PFSK-1 (cell line): ENCODE measurements at regions not wholly inside any gene's neighbourhood (a gene's known extent, or its start where the extent isn't known, plus 50 kb on each side); places are given as distances from the start of the nearest gene placed in this dataset.

Source experiments
- POLR2AphosphoS5 ChIP-seq: IDR thresholded peaks from 2 replicates; pipeline ENCODE4 v1.6.1; 2012; ENCODE audit warnings: low read depth, mild to moderate bottlenecking, control low read depth, low read length, moderate library complexity
- TAF1 ChIP-seq: IDR thresholded peaks from 2 replicates; pipeline ENCODE4 v1.6.1; 2012; ENCODE audit warnings: low read length, control low read depth, borderline replicate concordance; ENCODE audit not compliant: insufficient read depth

- TF ChIP-seq POLR2AphosphoS5 = no peak
- TF ChIP-seq TAF1 = no peak
These were observed 189.4 kb upstream of the AHR start for GRCh38 chr7:17109020-17109419.
